NCI-H526 (cell line): ENCODE measurements at regions not wholly inside any gene's neighbourhood (a gene's known extent, or its start where the extent isn't known, plus 50 kb on each side); places are given as distances from the start of the nearest gene placed in this dataset.

Experiments used
- DNase-seq, 2 experiments: peaks; one replicate each; lab custom pipeline; 2025; lab: John Stamatoyannopoulos, UW

DNA sequence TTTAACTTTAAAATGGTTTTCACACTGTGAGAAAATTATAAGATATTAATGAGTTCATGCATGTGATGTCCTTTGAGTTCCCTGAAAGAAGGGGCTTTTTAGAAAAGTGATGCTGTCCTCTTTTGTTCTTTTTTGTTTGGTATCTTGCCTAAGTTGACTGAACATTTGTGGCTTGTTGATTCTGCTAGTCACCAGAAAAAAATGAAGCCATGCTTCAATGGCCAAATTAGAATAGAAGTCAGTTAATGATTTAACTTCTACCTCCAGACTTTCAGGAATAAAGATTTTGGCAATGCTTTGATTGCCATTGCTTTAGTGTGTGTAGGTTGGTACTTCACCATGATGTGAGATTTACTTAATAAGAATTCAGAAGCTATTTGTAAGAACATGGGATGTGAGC is 260.6 kb upstream of the NECTIN3 start:
- no peak for DNase-seq

GRCh38 chr3:110813541-110813940 is 258.1 kb upstream of the NECTIN3 start:
- DNase-seq, result no peak

DNA sequence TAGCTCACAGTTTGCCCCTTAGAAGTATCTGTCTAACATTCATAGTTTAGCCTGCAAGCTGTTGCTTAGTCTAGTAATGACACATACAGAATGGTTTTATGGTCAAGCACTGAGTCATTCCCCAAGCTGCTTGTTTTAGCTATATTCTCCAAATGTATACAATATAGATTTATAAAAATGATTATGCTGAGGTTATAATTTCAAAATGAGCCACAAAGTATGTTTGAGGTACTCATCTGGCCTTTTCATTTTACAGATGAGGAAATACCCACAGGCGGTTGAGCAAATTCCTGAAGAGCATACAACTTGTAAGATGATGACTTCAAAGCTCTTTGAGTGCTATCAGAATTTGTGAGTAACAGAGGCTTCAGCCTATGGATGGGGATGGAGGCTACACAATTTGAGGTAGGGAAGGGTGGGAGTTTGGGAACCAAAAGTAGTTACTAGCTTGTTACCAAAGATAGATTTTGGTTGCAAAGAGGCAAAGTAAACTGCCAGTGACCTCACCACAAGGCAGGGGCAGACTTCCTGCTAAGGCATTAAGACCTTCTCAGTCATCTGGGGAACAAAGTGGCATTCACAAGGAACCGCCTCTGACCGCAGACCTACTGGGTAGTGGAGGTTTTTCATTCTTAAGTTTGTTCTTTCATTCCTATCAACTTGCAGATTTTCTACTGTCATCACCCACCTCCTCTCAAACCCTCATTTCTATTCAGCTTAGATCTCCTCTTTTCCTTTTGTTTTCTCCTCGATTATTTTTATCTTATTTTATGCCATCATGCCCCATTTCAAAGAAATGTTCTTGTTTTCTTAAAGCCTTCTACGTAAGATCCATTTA is 257.2 kb upstream of the NECTIN3 start:
- DNase-seq, result no peak

- no peak for DNase-seq
Measured at GRCh38 chr3:110815008-110815583, 256.5 kb upstream of the NECTIN3 start.

DNA sequence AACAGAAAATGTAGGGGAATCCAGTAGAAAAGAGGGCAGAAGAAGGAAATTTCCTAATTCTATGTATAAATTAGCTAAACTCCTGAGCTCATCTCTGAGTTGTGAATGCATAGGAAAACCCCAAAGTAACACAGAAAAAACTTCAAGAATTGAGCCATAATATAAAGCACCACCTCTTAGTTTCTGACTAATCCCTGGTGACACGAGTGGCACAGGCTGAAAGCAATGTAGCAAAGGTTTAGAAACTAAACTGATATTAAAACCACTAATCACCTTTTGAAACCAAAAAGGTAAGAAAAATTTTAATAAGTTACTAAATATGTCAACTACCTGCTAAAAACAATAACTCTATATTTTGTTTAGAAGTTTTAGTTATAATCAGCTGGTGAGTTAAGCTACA is 255.6 kb upstream of the NECTIN3 start:
- DNase-seq, result no peak

DNA sequence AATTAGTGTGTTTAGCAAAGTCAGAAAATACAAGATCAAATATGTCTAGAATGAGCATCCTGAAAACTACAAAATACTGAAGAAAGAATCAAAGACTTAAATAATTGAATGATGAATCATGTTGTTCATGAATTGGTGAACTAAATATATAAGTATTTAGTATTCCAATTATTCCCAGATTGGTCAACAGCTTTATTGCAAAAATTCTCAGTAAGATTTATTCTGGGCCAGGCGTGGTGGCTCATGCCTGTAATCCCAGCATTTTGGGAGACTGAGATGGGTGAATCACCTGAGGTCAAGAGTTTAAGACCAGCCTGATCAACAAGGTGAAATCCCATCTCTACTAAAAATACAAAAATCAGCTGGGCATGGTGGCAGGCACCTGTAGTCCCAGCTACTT is 250.0 kb upstream of the NECTIN3 start:
- no peak for DNase-seq

DNA sequence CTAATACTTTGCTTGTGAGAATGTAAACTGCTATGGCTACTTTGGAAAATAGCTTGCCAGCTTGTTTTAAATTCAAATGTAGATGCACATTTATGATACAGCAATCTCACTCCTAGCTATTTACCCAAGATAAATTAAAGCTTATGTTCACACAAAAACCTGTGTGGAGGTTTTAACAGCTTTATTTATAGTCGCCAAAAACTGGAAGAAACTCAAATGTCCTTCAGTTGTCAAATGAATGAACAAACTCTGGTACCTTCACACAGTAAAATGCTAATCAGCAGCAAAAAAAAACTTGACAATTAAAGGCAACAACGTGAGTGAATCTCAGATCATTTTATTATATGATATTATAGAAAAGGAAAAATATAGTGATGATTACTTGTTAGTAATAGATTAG is 248.6 kb upstream of the NECTIN3 start:
- peak in 1 of 2 experiments; percentile 3 for DNase-seq

DNA sequence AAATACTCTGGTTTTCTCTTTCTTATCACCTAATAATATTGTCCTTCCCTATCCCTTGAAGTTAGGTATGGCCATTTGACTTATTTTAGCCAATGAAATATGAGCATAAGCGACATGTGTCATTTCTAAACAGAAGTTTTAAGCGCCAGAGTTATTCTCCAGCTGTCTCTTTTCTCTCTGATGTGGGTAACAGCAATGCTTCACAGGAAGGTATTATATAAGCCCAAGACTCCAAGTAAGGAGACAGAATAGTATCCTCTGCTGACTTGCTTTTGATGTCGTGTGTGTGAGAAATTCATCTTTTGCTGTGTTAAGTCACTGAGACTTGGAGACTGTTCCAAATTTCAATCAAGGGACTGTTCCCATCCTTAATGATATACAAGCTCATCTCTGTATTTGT is 224.6 kb upstream of the NECTIN3 start:
- no peak for DNase-seq

GRCh38 chr3:110849064-110849463 is 222.6 kb upstream of the NECTIN3 start:
- DNase-seq, result no peak

DNA sequence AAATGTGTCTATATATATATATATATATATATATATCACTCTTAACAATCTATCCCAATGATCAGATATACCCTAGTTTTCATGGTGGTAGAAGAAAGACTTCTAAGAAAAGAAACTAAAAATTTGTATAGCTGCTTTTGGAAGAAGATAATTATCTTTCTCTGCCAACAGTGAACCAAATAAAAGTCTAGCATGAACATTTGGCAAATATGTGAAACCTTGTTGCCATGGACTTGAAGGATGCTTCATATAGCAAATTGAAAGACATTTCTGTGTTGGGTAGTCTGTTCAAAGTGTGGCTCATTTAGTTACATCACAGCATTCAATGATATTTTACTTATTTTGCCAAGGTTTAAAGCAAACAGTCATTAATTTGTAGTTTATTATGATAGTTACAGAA is 219.9 kb upstream of the NECTIN3 start:
- no peak for DNase-seq

- no peak for DNase-seq
Measured at GRCh38 chr3:110855207-110855606, 216.4 kb upstream of the NECTIN3 start.

- DNase-seq, result no peak
Measured at GRCh38 chr3:110856916-110857315, 214.7 kb upstream of the NECTIN3 start.

DNA sequence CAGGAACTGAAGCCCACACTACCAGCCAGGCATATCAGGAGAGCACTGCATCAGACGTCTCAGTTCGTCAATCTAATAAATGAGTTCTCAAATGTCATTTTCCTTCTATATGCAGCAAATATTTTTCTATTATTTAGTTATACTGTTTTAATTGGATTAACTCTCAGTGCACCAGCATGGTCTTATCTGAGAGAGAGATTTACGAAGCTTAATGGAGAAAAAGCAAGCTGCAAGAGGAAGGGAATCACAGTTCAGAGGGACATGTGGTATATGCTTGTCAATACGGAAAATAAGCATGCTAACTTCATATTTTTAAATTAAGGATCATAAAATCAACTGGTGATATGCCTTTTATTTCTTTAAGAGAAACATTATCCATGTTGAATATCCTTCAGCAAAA is 213.1 kb upstream of the NECTIN3 start:
- DNase-seq, result no peak

DNA sequence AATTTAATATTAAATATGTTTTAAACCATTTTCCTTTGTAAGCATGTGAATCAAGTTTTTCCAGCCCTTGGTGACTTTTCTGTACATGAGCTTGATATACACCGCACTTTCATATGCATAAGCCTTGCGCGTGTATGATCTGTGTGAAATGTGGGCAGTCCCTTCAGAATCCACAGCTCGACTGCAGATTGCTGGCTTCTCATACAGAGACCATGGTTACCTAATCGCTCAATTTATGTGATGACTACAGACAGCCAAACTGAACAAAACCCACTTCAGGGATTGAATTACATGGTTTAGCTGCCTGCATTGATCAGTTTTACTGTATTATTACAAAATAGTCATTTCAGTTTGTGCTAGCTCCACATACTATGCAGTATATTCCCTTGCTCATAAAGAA is 212.3 kb upstream of the NECTIN3 start:
- DNase-seq, result peak in 1 of 2 experiments; percentile 1

DNA sequence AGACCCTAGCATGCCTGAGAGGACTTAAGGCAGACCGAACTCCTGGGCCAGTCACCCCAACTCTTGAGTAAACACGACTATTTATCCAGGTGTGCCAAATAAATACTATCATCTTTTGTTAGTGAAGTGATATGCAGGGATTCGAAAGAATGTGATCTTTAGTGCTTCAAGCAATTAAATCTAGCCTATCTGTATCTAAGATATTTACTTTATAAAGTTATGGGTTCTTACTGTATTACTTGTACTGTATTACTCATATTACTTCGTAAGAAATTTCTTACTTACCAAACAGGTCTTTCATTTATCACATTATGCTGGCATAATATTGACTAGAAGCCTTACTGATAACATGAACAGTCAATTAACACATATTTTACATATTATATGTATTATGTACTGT is 211.6 kb upstream of the NECTIN3 start:
- no peak for DNase-seq

- DNase-seq, result no peak
Measured at GRCh38 chr3:110865934-110866333, 205.7 kb upstream of the NECTIN3 start.

GRCh38 chr3:110868106-110868505 is 203.5 kb upstream of the NECTIN3 start:
- DNase-seq, result no peak

DNA sequence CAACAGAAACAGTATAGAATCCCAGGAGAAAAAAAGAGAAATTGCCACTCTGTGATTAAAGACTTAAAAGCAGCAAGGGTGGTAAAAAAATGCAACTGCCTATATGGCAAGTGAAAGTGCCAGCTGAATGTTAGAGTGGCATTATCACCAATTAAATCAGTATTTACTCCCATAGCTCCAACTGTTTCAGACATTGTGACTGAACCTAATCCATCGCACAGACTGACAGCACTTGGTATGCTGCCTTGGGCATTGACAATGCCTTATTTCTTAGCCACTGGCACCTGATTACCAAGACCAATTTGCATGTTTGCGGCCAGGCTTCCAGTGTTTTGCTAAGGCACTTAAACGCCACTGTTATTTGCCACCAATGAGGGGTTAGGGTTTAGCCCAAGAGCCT is 201.9 kb upstream of the NECTIN3 start:
- DNase-seq, result peak in 1 of 2 experiments; percentile 39

- no peak for DNase-seq
Measured at GRCh38 chr3:110871869-110872268, 199.7 kb upstream of the NECTIN3 start.

GRCh38 chr3:110878692-110879091 is 192.9 kb upstream of the NECTIN3 start:
- DNase-seq, result no peak

DNA sequence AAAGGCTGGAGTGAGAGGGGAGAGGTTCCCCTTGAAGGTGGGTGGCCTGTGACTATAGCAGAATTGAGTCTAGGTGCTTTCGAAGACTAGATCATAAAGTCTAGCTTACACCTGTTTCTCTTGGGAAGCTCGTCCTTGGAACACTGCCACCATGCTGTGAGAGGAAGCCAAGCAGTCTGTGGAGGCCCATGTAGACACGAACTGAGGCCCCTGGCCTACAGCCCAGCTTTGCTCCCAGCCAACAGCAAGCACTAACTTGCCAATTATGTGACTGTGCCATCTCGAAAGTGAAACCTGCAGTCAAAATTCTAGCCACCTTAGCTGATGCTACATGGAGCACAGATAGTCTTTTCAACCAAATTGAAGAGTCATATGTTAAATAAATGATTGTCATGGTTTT is 190.5 kb upstream of the NECTIN3 start:
- DNase-seq, result peak in 1 of 2 experiments; percentile 6

DNA sequence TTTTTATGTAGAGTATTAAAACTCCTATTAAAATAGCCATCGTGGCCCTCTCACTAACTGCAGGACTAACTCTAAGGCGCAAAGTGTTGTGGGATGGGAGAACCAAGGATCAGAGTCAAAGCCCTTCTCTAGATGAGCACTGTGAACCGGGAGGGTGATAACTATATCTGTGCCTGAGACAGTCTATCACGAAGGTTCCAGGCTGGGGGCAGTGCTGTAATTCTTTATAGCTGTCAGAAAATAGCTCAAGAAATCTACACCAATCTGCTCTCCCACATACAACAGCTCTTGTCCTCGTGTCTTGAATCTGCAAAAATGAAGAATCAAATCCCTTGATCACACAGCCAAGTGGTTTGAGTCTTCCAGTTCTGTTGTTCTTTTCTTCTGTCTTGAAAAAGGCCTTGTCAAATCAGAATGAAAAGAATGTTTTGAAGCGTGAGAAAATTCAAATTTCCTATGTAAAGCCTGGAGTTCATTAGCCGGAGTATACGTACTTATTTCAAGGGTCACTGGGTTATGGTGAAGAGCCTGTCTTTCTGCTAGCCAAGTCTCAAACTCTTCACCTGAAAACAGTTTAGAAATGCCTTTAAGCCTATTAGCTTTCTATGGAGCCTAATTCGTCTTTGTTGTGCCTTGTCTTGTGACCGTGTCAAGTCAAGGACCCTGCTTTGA is 185.3 kb upstream of the NECTIN3 start:
- no peak for DNase-seq

GRCh38 chr3:110887176-110887575 is 184.4 kb upstream of the NECTIN3 start:
- no peak for DNase-seq
